HL-60 (cell line): ENCODE measurements at regions not wholly inside any gene's neighbourhood (a gene's known extent, or its start where the extent isn't known, plus 50 kb on each side); places are given as distances from the start of the nearest gene placed in this dataset.

ENCODE experiments used
- TF ChIP-seq, protein P1 (sequence below): IDR thresholded peaks from 2 replicates; pipeline ENCODE4 v1.6.1; 2012; ENCODE audit warnings: low read depth; ENCODE audit not compliant: insufficient replicate concordance
- TF ChIP-seq, protein P2 (sequence below): IDR thresholded peaks from one replicate; pipeline ENCODE4 v1.5.1; 2011; ENCODE audit warnings: low read length, control low read depth, inconsistent platforms; ENCODE audit not compliant: insufficient read depth

DNA sequence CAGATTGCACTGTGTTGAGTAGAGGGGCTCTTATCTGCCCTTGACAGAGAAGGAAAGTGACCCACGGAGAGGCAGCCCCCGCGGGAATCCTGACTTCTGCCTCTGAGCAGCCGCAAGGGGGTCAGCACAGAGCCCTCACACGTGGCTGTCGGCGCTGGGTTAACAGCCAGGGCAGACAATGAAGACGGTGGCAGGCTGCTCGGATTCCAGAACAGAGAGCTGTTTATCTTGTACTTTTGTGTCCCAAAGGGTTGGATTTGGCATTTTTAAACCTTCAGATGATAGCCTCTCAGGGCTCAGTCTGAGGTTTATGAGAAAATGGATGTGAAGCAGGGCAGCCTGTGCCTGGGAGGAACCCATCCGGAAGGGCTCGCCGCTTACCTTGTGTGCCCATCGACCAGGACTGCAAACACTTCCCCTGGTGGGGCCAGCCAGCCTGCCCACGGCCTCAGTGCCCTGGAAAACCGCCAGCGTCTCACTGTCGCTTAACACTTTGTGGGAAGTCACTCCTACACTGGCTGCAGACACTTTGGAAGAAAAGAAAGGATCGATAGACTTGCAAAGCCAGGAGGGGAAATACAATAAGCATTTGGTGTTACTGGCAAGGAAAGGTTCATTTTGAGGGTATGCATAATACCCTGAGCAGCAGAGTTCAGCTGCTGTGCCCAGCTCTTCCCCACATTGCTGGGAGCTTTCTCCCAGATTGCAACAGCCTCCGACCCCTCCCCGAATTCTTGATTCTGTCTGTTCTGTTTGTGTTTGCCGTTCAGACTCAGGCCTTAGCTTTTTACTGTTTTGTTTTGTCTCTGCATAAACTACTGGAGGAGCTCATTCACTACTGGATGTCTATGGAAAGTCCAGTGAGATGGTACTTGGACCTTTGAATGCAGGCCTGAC is 325.3 kb upstream of the MYT1L start:
- TF ChIP-seq, protein P1, sequence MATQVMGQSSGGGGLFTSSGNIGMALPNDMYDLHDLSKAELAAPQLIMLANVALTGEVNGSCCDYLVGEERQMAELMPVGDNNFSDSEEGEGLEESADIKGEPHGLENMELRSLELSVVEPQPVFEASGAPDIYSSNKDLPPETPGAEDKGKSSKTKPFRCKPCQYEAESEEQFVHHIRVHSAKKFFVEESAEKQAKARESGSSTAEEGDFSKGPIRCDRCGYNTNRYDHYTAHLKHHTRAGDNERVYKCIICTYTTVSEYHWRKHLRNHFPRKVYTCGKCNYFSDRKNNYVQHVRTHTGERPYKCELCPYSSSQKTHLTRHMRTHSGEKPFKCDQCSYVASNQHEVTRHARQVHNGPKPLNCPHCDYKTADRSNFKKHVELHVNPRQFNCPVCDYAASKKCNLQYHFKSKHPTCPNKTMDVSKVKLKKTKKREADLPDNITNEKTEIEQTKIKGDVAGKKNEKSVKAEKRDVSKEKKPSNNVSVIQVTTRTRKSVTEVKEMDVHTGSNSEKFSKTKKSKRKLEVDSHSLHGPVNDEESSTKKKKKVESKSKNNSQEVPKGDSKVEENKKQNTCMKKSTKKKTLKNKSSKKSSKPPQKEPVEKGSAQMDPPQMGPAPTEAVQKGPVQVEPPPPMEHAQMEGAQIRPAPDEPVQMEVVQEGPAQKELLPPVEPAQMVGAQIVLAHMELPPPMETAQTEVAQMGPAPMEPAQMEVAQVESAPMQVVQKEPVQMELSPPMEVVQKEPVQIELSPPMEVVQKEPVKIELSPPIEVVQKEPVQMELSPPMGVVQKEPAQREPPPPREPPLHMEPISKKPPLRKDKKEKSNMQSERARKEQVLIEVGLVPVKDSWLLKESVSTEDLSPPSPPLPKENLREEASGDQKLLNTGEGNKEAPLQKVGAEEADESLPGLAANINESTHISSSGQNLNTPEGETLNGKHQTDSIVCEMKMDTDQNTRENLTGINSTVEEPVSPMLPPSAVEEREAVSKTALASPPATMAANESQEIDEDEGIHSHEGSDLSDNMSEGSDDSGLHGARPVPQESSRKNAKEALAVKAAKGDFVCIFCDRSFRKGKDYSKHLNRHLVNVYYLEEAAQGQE, result no peak
- TF ChIP-seq, protein P2, sequence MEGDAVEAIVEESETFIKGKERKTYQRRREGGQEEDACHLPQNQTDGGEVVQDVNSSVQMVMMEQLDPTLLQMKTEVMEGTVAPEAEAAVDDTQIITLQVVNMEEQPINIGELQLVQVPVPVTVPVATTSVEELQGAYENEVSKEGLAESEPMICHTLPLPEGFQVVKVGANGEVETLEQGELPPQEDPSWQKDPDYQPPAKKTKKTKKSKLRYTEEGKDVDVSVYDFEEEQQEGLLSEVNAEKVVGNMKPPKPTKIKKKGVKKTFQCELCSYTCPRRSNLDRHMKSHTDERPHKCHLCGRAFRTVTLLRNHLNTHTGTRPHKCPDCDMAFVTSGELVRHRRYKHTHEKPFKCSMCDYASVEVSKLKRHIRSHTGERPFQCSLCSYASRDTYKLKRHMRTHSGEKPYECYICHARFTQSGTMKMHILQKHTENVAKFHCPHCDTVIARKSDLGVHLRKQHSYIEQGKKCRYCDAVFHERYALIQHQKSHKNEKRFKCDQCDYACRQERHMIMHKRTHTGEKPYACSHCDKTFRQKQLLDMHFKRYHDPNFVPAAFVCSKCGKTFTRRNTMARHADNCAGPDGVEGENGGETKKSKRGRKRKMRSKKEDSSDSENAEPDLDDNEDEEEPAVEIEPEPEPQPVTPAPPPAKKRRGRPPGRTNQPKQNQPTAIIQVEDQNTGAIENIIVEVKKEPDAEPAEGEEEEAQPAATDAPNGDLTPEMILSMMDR, result no peak
